ENCODE measurements at regions not wholly inside any gene's neighbourhood (a gene's known extent, or its start where the extent isn't known, plus 50 kb on each side); places are given as distances from the start of the nearest gene placed in this dataset.
A peak's percentile ranks its signal among the peaks of the same experiment; 100 is the strongest.
"Not testable (repeated sequence)": the region's sequence is repeated elsewhere in the genome, so short reads cannot be mapped to it uniquely, and the experiment has no call there.

DNA sequence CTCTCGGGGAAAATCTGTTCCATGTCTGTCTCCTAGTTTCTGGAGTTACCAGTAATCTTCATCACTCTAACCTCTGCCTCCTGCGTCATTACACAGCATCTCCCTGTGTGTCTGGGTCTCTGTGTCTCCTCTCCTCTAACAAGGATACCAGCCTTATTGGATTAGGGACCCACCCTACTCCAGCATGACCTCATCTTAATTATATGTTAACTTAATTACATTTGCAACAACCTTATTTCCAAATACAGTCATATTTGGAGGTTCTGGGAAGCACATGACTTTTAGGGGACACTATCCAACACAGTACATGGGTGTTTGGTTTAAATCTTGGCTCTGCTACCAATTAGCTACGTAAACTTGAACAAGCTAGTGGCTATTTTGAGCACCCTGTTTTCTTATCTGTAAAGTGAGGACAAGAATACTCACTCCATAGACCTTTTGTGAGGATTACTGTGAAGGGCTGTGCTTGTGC is 83.9 kb upstream of the SGIP1 start:
- in situ Hi-C loops (cut with HindIII; ENCODE audit: low pct_unique_long_range_greater_than_20kb, low sequenced_read_pairs): no loop called here
- DNase-seq (ENCODE audit: low read depth, low spot score): no peak

- DNase-seq (ENCODE audit: low read depth, low spot score): no peak
- in situ Hi-C loops (cut with HindIII; ENCODE audit: low pct_unique_long_range_greater_than_20kb, low sequenced_read_pairs): no loop called here
Measured at GRCh38 chr1:66450847-66451246, 83.1 kb upstream of the SGIP1 start.

DNA sequence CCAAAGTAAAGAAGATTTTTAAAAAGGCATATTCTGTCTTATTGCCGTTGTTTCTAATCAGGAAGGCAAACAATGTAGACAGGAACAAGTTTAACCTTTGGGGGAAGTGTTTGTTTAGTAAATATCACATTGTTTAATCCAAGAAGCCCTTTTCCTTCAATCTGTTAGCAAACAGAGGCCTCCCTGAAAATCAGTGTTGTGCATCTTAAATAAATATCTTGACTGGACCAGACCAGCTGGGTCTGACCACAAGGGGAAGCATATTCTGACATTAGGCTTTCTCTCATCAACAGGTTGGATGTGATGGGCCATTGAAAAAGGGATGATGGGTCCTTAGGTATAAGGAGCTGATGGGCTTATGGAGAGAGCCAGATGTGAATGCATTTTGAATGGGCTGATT is 81.8 kb upstream of the SGIP1 start:
- in situ Hi-C loops (cut with HindIII; ENCODE audit: low pct_unique_long_range_greater_than_20kb, low sequenced_read_pairs): no loop called here
- peak; percentile 23 for DNase-seq (ENCODE audit: low read depth, low spot score)

GRCh38 chr1:66452982-66453381 is 81.0 kb upstream of the SGIP1 start:
- in situ Hi-C loops (cut with HindIII; ENCODE audit: low pct_unique_long_range_greater_than_20kb, low sequenced_read_pairs): no loop called here
- DNase-seq (ENCODE audit: low read depth, low spot score): no peak

DNA sequence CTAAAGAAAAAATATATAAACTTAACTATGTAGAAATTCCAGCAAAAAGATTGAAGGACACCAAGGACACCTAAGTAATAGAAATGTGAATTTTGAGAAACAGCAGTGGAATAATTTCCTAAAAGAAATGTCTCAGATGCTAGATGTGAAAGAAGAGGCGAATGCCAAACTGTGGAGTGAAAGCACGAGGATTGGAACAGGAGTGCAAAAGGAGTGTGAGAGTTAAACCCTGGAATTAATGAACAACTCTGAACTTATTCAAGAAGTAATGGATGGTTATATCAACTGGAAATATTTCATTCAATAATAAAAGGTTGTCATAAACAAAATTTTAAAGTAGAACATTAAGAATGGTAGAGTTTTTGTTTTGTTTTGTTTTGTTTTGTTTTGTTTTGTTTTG is 78.5 kb upstream of the SGIP1 start:
- in situ Hi-C loops (cut with HindIII; ENCODE audit: low pct_unique_long_range_greater_than_20kb, low sequenced_read_pairs): no loop called here

GRCh38 chr1:66460776-66461175 is 73.2 kb upstream of the SGIP1 start:
- in situ Hi-C loops (cut with HindIII; ENCODE audit: low pct_unique_long_range_greater_than_20kb, low sequenced_read_pairs): no loop called here
- DNase-seq (ENCODE audit: low read depth, low spot score): no peak

More for the DNA sequence above, 78.5 kb upstream of the SGIP1 start:
- no peak for DNase-seq (ENCODE audit: low read depth, low spot score)

DNA sequence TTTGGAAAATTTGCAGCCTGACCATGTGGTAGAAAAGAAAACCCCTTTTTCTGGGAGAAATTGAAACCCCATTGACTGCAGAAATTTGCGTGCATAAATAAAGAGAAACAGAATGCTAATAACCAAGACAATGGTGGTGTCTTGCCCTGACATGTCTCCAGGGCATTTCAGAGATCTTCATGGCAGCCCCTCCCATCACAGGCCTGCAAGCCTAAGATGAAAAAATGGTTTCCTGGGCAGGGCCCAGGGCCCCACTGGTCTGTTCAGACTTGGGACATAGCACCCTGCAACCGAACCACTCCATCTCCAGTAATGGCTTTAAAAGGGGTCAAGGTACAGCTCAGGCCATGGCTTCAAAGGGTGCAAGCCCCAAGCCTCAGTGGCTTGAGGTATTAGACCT is 71.6 kb upstream of the SGIP1 start:
- no peak for DNase-seq (ENCODE audit: low read depth, low spot score)
- in situ Hi-C loops (cut with HindIII; ENCODE audit: low pct_unique_long_range_greater_than_20kb, low sequenced_read_pairs): no loop called here

DNA sequence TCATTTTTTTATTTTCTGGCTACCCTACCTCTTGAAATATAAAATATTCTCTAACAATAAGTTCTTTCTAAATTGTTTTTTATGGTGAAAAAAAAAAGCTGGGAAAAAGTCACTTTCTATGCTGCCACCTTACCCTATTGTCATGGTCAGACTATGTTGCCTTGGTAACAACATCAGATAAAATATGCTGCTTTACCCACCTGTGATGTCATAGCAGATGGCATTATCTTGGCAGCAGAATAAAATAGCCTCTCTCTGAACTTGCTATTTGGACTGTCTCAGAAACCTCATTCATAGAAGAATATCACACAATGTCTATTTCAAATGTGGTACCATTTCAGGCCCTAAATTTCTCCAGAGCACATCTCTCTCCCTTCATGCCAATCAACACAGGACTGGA is 69.6 kb upstream of the SGIP1 start:
- no peak for DNase-seq (ENCODE audit: low read depth, low spot score)
- in situ Hi-C loops (cut with HindIII; ENCODE audit: low pct_unique_long_range_greater_than_20kb, low sequenced_read_pairs): no loop called here

DNA sequence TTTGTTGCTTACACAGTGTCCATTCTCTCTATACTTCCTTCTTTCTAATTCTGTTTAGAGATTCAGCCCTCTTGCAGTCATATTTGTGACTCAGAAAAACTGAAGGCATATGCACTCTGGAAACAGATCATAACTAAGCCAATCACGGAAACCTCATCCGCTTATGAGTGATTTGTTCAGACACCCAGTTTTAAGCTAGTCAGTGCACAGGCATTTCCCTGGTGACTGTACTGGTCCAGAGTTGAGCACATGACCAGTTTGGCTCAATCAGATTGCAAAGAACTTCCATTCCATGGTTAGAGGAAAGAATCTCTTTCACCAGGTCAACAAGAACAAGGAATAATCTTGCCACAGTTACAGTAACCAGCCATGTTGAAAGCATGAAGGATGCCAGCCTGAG is 69.2 kb upstream of the SGIP1 start:
- no peak for DNase-seq (ENCODE audit: low read depth, low spot score)
- in situ Hi-C loops (cut with HindIII; ENCODE audit: low pct_unique_long_range_greater_than_20kb, low sequenced_read_pairs): no loop called here

DNA sequence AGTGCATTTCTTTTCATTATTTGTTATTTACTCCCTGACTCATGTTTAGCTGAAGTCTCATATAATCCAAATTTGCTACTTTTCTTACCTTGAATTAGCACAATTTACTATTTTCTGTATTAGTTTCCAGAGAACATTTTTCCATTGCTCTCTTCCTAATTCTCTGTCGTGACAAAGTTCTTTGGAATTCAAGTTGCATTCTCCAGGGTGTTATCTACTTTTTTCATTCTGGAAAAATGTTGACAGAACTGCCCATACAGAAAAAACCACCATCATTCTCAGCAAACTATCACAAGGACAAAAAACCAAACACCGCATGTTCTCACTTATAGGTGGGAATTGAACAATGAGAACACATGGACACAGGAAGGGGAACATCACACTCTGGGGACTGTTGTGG is 67.3 kb upstream of the SGIP1 start:
- in situ Hi-C loops (cut with HindIII; ENCODE audit: low pct_unique_long_range_greater_than_20kb, low sequenced_read_pairs); DNase-seq (ENCODE audit: low read depth, low spot score): not testable (repeated sequence)

DNA sequence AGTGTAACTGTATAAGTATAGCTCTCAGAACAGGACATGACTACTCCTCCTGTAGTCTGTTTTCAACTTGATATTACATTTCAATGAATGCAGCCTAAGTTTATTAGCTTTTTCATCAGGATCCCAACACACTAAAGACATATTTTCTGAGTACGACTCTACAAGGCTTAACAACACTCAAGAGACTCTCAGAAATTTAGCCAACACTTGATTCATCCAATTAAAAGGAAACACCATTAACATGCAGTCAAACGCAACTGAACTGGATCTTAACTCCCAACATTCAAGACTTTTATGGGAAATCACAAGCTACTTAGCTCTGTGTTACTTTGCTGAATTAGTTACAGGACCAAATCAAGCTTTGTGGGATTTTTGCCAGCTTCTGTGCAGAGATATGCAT is 65.2 kb upstream of the SGIP1 start:
- no peak for DNase-seq (ENCODE audit: low read depth, low spot score)
- in situ Hi-C loops (cut with HindIII; ENCODE audit: low pct_unique_long_range_greater_than_20kb, low sequenced_read_pairs): no loop called here

- DNase-seq (ENCODE audit: low read depth, low spot score): no peak
- in situ Hi-C loops (cut with HindIII; ENCODE audit: low pct_unique_long_range_greater_than_20kb, low sequenced_read_pairs): no loop called here
Measured at GRCh38 chr1:66475940-66476339, 58.0 kb upstream of the SGIP1 start.

DNA sequence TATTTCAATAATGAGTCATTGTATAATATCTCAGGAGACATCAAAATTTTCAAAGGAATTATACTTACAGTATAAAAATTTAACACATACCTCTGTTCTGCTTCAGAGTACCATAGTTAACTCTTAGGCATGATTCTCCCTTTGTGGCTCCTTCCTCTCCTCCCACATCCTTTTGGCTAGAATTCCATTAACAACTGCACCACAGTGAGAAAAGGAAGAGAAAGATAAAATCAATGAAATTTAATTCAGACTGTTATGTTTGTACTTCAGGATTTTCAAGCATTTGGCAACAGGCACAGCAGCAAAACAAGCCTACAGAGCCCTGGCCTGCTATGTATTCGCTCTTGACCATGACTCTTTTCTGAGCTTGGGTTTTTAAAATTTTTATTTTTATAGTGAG is 57.2 kb upstream of the SGIP1 start:
- no peak for DNase-seq (ENCODE audit: low read depth, low spot score)
- in situ Hi-C loops (cut with HindIII; ENCODE audit: low pct_unique_long_range_greater_than_20kb, low sequenced_read_pairs): no loop called here

DNA sequence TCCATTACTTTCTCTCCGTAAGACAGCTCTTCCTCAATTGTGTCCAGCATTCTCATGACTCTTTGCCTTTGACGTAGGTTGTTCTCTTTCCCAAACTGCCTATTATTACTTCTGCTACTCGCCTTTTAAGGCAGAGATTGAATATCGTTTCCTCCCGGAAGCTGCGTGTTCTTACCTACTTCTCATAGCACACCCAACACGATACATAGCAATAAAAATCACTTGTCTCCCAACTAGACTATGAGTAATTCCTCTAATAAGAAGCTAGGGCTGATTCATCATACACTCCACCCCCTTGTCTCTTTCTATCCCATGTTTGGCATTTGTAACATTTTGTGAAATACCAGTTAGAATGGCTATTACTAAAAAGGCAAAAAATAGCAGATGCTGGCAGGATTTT is 55.8 kb upstream of the SGIP1 start:
- DNase-seq (ENCODE audit: low read depth, low spot score): no peak
- in situ Hi-C loops (cut with HindIII; ENCODE audit: low pct_unique_long_range_greater_than_20kb, low sequenced_read_pairs): no loop called here

GRCh38 chr1:66480162-66480561 is 53.8 kb upstream of the SGIP1 start:
- in situ Hi-C loops (cut with HindIII; ENCODE audit: low pct_unique_long_range_greater_than_20kb, low sequenced_read_pairs): no loop called here

GRCh38 chr1:66481215-66481614 is 52.7 kb upstream of the SGIP1 start:
- in situ Hi-C loops (cut with HindIII; ENCODE audit: low pct_unique_long_range_greater_than_20kb, low sequenced_read_pairs); DNase-seq (ENCODE audit: low read depth, low spot score): not testable (repeated sequence)

More at GRCh38 chr1:66480162-66480561, 53.8 kb upstream of the SGIP1 start:
- no peak for DNase-seq (ENCODE audit: low read depth, low spot score)
